Inflammatory macrophage treated with lipopolysaccharide for 4 hours (primary cell): ENCODE measurements at regions not wholly inside any gene's neighbourhood (a gene's known extent, or its start where the extent isn't known, plus 50 kb on each side); places are given as distances from the start of the nearest gene placed in this dataset.
"Not testable (repeated sequence)": the region's sequence is repeated elsewhere in the genome, so short reads cannot be mapped to it uniquely, and the experiment has no call there.

Experiments used
- DNase-seq: peaks from one replicate; pipeline ENCODE4 v3.0.0-alpha.2; 2020

DNA sequence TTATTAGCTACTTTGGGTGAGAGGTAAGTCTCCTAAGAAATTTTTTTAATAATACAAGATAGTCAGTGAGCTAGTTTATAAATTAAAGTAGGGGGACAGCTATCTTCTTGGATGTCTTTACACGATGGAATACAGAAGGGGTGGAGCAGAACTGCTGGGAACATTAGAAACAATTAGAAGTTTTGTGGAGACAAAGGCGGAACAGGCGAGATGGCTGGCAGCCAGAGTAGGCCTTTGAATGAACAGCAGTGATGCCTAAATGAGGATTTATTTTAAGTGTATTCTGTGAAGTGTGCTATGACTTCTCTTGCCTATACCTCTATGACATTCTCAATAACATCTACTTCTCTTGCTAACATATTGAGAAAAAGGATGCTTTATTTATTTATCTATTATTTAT lies 1345.3 kb upstream of the SEL1L start:
- DNase-seq = no peak

DNA sequence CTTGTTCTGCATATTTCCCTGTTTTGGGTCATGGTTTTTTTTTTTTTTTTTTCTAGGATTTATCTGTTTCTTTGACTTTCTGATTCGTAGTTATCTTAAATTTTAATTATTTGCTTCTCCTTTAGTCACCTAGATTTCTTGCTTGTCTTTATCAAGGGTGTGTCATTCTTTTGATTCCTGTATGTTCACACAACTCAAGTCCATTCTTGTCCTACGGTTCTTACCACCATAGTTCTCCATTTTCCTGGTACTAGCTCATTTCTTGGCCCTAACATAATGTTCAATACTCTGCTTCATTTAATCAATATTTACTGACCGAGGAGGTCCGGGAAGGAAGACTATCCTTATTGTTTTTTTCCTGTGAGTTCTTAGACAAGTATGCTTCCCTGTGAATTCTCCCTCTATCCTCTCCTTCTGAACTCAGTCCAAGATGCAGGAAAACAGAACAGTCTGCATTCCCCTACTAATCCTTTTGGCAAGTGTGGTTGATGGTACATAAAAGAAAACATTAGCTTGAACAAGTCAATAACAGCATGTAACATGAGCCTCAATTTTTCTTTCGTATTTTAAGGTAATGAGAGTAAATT lies 1346.4 kb upstream of the SEL1L start:
- DNase-seq = no peak

DNA sequence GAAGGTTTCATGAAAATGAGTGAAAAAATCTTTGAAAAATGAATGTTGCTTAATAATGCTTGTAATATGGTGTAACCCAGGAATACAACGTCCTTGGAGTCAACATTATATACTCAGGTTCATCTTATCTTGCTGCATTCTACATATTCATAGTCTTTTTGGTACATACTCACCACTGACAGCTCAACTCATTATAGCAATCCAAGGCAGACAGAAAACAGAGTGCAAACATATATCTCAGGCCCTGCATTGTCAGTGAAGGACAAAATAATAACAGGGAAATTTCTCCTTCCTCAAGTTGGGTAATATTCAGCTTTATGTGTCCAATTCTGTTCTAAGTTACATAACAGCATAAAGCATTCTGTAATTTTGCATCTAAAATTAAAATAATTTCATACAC lies 1353.0 kb upstream of the SEL1L start:
- DNase-seq = no peak

DNA sequence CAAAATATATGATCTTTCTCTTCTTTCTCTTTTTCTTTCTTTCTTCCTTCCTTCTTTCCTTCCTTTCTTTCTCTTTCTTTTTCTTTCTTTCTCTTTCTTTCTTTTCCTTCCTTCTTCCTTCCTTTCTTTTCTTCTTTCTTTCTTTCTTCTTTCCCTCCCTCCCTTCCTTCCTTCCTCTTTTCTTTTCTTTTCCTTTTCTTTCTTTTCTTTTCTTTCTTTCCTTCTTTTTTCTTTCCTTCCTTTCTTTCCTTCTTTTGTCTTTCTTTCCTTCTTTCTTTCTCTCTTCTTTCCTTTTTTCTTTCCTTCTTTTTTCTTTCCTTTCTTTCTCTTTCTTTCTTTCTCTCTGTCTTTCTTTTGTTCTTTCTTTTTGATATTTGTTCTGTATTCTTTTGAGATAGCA lies 1356.0 kb upstream of the SEL1L start:
- DNase-seq = no peak

DNA sequence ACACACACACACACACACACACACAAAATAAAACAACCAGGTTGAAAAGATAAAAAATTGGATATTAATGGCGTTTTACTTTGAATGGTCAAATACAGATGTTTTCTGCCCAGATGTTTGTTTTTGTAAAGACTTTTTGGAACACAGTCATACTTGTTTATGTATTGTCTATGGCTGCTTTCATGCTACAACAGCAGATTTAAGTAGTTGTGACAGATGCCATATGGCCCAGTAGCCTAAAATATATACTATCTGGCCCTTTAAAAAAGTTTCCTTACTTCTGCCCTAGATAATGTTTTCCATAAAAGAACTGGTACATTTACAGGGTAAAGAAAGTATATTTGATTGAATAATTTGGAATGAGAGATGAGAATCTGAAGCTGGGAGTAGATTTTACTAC lies 1362.8 kb upstream of the SEL1L start:
- DNase-seq = no peak

DNA sequence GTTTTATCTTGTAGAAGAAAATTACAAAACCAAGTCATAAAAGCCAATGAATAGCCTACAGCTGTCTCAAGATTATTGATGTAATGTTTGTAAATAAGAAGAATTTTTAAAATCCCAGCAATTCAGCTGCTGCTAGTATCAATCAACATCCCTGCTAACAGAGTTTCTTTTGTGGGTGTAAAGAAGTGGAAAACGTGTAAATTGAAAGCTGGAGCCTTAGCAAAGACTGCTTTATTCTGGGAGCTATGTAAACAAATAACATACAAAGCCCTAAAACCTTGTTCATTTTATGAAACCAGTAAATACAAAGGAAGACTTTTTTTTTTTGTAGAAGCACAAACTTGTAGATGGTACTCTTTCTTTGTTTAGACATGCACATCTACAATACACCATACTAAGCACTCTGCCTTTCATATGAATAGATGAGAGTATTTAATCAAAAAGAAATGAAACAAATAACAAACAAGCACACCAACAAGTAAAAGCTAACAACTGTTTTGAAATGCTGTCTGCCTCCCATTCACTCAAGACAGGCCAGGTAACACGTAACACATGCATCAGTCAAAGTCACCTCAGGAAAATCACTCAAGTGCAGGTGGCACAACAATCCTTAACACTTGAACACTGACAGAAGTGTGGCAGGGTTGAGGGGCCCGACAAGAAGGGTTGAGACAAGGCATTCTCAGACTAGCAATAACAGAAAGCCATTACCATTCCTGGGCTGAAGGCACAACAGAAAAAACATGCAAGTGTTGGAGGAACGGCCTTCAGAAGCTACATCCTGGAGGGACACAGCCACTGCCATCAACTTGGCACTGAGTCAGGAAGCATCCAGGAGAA lies 1364.0 kb upstream of the SEL1L start:
- no peak for DNase-seq

DNA sequence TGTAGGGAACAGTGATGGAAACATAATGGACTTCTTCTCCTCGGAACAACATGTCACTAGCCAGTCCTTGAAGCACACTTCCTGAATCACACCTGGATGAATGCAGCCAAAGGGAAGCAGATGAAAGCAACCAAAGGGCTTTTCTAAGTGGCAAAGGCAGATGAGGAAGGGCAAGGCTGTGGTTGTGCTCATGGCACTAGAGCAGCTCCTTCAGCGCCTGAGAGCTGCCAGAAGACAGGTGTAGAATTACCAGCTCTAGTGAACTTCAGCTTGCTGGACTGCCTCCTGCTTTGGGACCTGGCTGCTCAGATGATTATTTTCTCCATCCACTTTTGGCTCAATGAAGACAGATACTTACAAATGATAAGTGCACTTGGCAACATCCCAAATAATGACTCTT lies 1372.1 kb upstream of the SEL1L start:
- no peak for DNase-seq

DNA sequence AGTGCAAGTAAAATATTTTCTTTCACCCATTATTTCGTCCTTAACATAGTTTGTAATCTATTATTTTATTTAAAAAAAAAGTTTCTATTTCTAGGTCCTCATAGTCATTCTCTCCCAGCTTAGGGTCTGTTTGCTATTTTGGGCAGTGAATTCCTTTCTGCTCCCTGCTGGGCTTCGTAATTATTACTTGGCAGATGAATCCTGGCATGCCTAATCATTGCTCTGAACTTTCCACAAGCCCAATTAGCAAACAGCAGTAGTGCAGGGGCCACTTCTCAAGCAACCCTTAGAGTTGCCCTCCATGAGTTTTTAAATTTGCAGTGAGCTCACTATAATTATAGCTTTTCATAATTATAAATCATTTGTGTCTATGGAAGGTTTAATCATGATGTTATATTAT lies 1378.3 kb upstream of the SEL1L start:
- no peak for DNase-seq

DNA sequence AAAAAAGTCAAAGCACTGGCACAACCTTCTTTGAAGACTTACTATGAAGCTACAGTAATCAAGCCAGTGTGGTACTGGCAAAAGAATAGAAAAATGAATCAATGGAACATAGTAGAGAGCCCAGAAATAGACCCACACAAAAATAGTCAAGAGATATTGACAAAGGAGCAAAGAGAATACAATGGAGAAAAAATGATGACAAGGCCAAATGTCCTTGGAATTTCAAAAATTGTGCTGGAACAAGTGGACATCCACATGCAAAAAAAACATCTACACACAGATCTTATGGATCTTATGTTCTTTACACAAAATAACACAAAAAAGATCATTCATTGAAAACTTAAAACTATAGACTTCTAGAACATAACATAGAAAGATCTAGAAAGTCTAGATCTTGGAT lies 1379.7 kb upstream of the SEL1L start:
- DNase-seq = no peak

DNA sequence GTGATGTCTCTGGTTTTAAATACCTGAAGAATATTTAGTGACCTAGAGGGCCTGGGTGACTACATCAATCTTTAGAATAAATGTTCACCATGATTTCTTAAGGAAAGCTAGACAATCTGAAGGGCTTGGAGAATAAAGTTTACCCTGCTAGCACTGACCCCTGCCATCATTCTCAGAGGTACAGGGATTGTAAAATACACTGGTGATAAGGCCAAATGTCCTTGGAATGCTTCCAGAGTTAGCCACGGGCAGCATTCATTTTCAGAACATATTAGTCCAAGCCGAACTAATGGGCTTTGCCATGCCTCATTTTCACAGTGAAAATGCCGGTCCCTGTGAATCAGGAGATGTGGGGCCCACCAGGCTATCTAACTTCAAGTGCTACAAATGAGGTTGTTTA lies 1381.7 kb upstream of the SEL1L start:
- DNase-seq = no peak

DNA sequence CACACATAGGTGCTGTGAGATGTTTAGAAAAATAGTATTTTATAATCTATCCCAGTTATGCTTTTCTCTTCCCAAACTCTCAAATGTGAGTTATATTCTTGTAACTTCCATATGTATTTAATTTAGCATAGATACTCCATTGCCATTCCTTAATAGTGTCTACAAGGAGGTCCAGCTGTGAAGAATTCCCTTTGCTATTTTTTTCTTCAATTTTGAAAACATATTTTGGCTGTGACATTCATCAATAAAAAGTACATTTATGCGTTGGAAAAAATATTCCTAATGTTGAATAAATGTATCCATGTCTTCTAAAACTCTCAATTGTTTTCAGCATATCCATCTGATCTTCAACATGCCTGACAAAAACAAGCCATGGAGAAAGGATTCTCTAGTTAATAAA lies 1402.0 kb upstream of the SEL1L start:
- no peak for DNase-seq

DNA sequence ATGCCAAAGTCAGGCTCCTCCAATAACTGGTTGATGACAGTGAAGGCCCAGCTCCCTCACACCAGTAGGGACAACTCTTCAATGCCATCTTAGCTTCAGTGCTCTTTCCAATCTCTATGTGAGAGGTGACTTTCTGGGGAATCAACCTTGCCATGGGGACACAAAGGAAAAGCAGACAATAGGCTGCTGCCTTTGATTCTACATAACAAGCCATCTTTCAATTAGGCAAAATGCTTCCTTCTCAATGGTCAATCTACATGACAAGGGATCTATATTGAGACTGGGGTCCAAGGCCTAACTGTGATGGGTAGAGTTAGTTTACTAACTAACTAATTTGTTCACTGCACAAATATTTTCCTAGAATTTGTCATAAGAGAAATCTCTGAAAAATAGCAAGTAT lies 1417.5 kb upstream of the SEL1L start:
- no peak for DNase-seq

DNA sequence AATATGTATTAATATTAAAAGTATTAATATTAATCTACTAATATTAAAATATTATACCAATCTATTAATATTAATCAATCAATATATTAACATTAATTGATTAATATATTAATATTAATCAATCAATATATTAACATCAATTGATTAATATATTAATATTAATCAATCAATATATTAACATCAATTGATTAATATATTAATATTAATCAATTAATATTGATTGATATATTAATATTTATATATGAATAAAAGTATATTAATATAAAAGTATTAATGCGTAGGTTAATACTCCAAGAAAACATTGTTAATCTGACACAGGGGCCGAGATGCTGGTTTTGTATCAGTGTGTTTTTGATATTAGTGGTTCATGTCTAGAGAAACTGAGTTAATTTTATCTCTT lies 1430.1 kb upstream of the SEL1L start:
- no peak for DNase-seq

DNA sequence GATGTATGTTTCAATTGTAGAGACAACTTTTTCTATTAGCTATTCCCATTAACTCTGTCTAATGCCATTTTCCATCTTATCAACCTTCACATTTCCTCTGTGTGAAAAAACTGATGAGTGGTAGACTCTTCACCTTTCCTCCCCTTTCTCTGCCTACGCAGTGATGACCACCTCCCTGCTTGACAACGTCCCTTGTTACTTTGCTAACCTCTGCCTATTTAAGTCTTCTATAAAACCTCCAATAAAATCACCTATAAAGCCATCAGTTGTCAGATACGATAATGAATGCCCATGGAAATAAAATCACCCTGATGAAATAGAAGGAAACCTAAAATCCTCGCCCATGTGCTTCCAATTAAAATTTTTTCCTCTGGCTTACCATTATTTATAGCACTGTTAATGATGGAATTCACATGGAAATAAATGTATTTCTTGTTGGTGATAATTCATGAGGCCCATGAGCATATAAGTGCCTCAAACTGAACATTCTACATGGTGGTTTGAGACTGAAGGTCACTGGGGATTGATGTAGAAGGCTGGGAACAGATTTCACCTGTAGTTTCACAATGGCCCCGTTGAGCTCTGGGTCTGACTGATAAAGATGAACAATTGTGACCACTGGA lies 1454.0 kb upstream of the SEL1L start:
- no peak for DNase-seq

DNA sequence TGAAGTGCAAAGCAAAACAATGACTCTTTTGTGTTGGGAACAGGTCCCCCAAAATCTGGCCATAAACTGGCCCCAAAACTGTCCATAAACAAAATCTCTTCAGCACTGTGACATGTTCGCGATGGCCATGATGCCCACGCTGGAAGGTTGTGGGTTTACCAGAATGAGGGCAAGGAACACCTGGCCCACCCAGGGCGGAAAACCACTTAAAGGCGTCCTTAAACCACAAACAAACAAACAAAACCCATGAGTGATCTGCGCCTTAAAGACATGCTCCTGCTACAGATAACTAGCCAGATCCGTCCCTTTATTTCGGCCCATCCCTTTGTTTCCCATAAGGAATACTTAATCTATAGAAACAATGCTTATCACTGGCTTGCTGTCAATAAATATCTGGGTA lies 1460.9 kb upstream of the SEL1L start:
- DNase-seq = not testable (repeated sequence)

DNA sequence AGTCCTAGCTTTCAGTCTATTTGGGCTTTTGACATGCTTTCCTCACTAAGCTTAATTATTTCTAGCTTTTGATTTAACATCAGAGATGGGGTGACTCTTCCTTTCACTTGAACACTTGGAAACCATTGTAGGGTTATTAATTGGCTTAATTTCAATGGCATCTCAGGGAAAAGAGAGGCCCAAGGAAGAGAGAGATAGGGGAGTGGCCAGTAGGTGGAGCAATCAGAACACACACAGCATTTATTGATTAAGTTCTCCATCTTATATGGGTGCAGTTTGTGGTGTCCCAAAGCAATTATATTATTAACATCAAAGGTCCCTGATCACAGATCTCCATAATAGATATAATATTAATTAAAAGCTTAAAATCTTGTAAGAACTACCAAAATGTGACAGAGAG lies 1466.1 kb upstream of the SEL1L start:
- DNase-seq = no peak

DNA sequence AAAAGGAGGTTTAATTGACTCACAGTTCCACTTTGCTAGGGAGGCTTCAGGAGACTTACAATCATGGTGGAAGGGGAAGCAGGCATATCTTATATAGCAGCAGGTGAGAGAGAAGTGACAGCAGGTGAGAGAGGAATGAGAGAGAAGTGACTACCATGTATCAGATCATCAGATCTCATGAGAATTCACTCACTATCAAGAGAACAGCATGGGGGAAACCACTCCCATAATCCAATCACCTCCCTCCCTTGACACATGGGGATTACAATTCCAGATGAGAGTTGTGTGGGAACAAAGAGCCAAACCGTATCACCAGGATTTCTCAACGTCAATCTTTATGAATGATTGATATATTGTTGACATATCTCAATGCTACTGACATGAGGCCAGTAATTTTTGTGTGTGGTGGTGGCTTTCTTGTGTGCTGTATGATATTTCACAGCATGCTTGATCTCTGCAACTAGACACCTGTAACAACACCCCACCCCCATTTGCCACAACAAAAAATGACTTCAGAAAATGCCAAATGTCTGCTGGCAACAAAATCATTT lies 1470.9 kb upstream of the SEL1L start:
- no peak for DNase-seq

DNA sequence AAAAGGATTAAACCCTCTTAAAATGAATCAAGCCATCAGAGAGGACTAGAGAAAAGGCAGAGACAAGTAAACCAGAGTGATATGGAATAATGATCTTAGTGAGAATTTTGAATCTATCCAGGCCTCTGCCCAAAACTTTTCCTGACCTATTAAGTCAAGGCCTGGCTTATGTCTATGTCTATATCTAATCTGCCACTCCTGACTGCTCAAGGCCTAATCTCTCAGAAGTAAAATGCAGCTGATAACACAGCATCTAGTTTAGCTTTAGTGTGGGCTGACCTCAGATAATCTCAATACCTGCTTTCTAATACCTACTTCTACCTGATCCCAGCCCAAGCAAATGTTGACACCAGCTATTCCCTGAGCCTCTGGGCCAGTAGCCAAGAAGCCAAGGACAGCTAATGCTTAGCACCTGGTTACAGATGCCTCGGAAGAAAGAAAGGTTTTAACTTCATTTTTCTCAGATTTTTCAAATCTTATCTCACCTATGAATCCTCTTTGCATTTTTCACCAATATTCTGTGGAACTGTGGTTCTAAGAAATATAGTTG lies 1472.5 kb upstream of the SEL1L start:
- no peak for DNase-seq

DNA sequence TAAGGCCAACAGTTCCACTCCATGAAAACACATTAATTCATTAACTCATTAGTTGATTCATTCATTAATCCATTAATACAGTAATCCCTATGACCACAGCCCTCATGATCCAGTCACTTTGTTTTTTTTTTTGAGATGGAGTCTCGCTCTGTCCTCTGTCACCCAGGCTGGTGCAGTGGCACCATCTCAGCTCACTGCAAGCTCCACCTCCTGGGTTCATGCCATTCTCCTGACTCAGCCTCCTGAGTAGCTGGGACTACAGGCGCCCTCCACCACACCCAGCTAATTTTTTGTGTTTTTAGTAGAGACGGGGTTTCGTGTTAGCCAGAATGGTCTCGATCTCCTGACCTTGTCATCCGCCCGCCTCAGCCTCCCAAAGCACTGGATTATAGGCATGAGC lies 1473.4 kb upstream of the SEL1L start:
- DNase-seq = not testable (repeated sequence)

DNA sequence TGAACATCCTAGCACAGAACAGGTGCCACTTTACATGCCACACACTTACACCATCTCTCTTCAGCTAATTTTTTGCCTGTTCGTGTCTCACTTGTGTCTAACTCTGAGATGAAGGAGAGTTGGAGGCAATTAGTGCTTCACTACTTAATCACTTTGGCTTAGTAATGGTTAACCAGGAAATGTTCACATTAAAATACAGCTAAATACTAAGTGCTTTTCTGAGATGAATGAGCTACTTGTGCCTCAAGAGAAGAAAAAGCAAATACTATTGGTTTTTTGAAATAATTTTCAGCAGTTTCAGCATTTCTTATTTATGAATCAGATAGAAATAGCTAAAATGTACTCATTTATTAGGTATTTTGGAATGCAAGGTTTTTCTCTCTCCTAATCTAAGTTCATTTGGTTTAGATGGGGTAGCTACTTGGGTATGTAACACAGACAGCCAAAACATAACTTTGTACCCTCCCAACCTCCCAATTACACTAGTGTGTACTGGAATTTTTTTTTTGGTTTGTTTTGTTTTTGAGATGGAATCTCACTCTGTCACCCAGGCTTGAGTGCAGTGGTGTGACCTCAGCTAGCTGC lies 1474.1 kb upstream of the SEL1L start:
- no peak for DNase-seq

DNA sequence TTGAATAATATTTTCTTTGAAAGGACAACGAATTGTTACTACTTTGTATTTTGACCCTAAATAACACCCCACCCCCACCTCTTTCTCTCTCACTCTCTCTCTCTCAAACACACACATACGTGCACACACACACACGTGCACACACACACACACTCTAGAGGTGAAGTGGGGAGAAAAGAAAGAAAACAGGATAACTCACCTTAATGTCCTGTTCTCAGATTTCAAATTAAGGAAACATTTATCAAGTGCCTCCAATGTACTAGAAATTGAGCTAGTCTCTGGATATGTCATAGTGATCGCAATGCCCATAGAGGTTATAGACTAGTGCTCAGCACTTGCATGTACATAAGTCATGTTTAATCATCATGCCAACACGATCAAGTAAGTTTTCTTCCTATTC lies 1483.6 kb upstream of the SEL1L start:
- DNase-seq = no peak

DNA sequence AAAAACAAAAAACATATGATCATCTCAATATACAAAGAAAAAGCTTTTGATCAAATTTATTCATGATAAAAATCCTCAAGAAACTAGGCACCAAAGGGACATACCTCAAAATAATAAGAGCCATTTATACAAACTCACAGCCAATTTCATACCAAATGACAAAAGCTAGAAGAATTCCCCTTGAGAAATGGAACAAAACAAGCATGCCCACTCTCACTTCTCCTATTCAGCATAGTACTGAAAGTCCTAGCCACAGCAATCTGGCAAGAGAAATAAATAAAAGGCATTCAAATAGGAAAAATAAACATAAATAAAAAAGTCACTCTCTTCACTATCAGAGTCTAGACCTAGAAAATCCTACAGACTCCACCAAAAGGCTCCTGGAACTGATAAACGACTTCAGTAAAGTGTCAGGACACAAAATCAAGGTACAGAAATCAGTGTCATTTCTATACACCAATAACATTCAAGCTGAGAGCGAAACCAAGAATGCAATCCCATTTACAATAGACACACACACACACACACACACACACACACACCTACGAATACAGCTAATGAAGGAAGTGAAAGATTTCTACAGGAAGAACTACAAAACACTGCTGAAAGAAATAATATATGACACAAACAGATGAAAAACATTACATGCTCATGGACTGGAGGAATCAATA lies 1486.2 kb upstream of the SEL1L start:
- no peak for DNase-seq

DNA sequence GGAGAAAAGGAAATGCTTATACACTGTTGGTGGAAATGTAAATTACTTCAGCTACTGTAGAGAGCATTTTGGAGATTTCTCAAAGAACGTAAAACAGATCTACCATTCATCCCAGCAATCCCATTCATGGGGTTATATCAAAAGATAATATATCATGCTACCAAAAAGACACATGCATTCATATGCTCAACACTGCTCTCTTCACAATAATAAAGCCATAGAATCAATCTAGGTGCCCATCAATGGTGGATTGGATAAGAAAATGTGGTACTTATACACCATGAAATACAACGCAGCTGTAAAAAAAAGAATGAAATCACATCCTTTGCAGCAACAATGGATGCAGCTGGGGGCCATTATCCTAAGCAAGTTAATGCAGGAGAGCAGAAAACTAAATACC lies 1487.7 kb upstream of the SEL1L start:
- DNase-seq = no peak
